Fibroblast of lung (primary cell): ENCODE measurements at regions not wholly inside any gene's neighbourhood (a gene's known extent, or its start where the extent isn't known, plus 50 kb on each side); places are given as distances from the start of the nearest gene placed in this dataset.

Experiments used
- DNase-seq, 2 donors: peaks; one replicate each; pipeline versions ENCODE4 v3.0.0 to v3.0.0-alpha.2; 2010; ENCODE audit warnings: low read depth in 2 of 2
- H2AFZ ChIP-seq: 2 replicates; pipeline ENCODE4 v1.5.1; 2012; ENCODE audit warnings: low read length, control low read depth, inconsistent platforms
- H3K27ac ChIP-seq: 2 replicates; pipeline ENCODE4 v1.5.1; 2011; ENCODE audit warnings: low read length, control low read depth; ENCODE audit not compliant: insufficient read depth
- H3K27me3 ChIP-seq: 2 replicates; pipeline ENCODE4 v1.5.1; 2011; ENCODE audit warnings: mild to moderate bottlenecking, low read length; ENCODE audit not compliant: control insufficient read depth, insufficient read depth
- H3K36me3 ChIP-seq: 2 replicates; pipeline ENCODE4 v1.5.1; 2011; ENCODE audit warnings: low read length; ENCODE audit not compliant: control insufficient read depth, insufficient read depth
- H3K4me1 ChIP-seq: 2 replicates; pipeline ENCODE4 v1.5.1; 2011; ENCODE audit warnings: low read length; ENCODE audit not compliant: control insufficient read depth, insufficient read depth; ENCODE audit errors: extremely low read depth
- H3K4me2 ChIP-seq: 2 replicates; pipeline ENCODE4 v1.5.1; 2011; ENCODE audit warnings: low read length, control low read depth; ENCODE audit not compliant: insufficient read depth; ENCODE audit errors: extremely low read depth
- H3K4me3 ChIP-seq, 4 experiments: fragments of 200-600 bp in 1 of 4; sonication (generic) in 1 of 4; replicated peaks in 1 of 4; 2 replicates each; pipeline ENCODE4 v1.5.1; 2011 to 2016; ENCODE audit warnings: low read length in 4 of 4, low read depth in 3 of 4, mild to moderate bottlenecking in 3 of 4, control low read depth in 2 of 4, inconsistent platforms in 1 of 4, mixed read lengths in 1 of 4; ENCODE audit not compliant: insufficient read depth in 1 of 4; ENCODE audit errors: control extremely low read depth in 1 of 4
- H3K79me2 ChIP-seq: 2 replicates; pipeline ENCODE4 v1.5.1; 2012; ENCODE audit warnings: mild to moderate bottlenecking, low read length, inconsistent platforms; ENCODE audit not compliant: control insufficient read depth, insufficient read depth
- H3K9ac ChIP-seq: 2 replicates; pipeline ENCODE4 v1.5.1; 2011; ENCODE audit warnings: mild to moderate bottlenecking, low read length, control low read depth; ENCODE audit not compliant: insufficient read depth
- H3K9me3 ChIP-seq: 2 replicates; pipeline ENCODE4 v1.5.1; 2012; ENCODE audit warnings: low read depth, low read length; ENCODE audit not compliant: control insufficient read depth, insufficient read depth
- H4K20me1 ChIP-seq: 2 replicates; pipeline ENCODE4 v1.5.1; 2011; ENCODE audit warnings: low read length; ENCODE audit not compliant: control insufficient read depth, insufficient read depth; ENCODE audit errors: extremely low read depth
- CTCF ChIP-seq, 2 donors: IDR thresholded peaks in 1 of 2; conservative IDR thresholded peaks in 1 of 2; 1 replicate in 1 of 2; 2 replicates in 1 of 2; pipeline ENCODE4 v1.5.1; 2011 to 2012; ENCODE audit warnings: low read length in 2 of 2, control low read depth in 1 of 2, inconsistent platforms in 1 of 2, low read depth in 1 of 2, mild to moderate bottlenecking in 1 of 2
- EZH2 ChIP-seq: IDR thresholded peaks from 2 replicates; pipeline ENCODE4 v1.5.1; 2012; ENCODE audit warnings: low read length, control low read depth, mild to moderate bottlenecking; ENCODE audit errors: missing control alignments

- Histone ChIP-seq H3K27ac (no peak overlapping the region), H3K36me3 (no peaks in the 10 kb centered on the region), H4K20me1 (no peaks in the 10 kb centered on the region), H3K4me1 (no peaks in the 10 kb centered on the region), H3K4me3 (no peak overlapping the region), H3K9ac (no peak overlapping the region), H3K4me2 (no peak overlapping the region), H3K27me3 (no peaks in the 10 kb centered on the region), H2AFZ (no peak overlapping the region), H3K79me2 (no peaks in the 10 kb centered on the region), H3K9me3 (no peaks in the 10 kb centered on the region)
- TF ChIP-seq CTCF (conservative IDR thresholded peaks at IDR 0.05 in 1 of 2, IDR thresholded peaks at IDR 0.05 in 1 of 2; ENCODE audit: low read depth in 1 of 2, low read length in 2 of 2): no peak
- no peak for TF ChIP-seq EZH2
- no peak for DNase-seq
Observed at GRCh38 chr6:170058878-170059485, 231.9 kb downstream of the DLL1 start.

GRCh38 chr6:170057961-170058877 is 232.7 kb downstream of the DLL1 start:
- H3K27ac ChIP-seq: no peak overlapping the region
- no peak overlapping the region for H3K9ac ChIP-seq
- no peak overlapping the region for H3K4me2 ChIP-seq
- no peak for TF ChIP-seq EZH2
- no peak for TF ChIP-seq CTCF (conservative IDR thresholded peaks at IDR 0.05 in 1 of 2, IDR thresholded peaks at IDR 0.05 in 1 of 2; ENCODE audit: low read depth in 1 of 2, low read length in 2 of 2)
- H3K4me3 ChIP-seq: no peak overlapping the region
- H4K20me1 ChIP-seq: no peaks in the 10 kb centered on the region
- DNase-seq: no peak
- H2AFZ ChIP-seq: no peak overlapping the region
- H3K79me2 ChIP-seq: no peaks in the 10 kb centered on the region
- no peaks in the 10 kb centered on the region for H3K4me1 ChIP-seq
- H3K36me3 ChIP-seq: no peaks in the 10 kb centered on the region
- H3K27me3 ChIP-seq: no peaks in the 10 kb centered on the region
- no peaks in the 10 kb centered on the region for H3K9me3 ChIP-seq

- Histone ChIP-seq H3K4me1 (no peaks in the 10 kb centered on the region), H2AFZ (no peak overlapping the region), H3K9ac (no peak overlapping the region), H3K36me3 (no peaks in the 10 kb centered on the region), H3K4me3 (no peak overlapping the region), H3K27me3 (no peaks in the 10 kb centered on the region), H3K4me2 (no peak overlapping the region), H3K9me3 (no peaks in the 10 kb centered on the region), H3K27ac (no peak overlapping the region), H4K20me1 (no peaks in the 10 kb centered on the region), H3K79me2 (no peaks in the 10 kb centered on the region)
- no peak for DNase-seq
- TF ChIP-seq EZH2 (no peak), CTCF (conservative IDR thresholded peaks at IDR 0.05 in 1 of 2, IDR thresholded peaks at IDR 0.05 in 1 of 2; ENCODE audit: low read depth in 1 of 2, low read length in 2 of 2) (no peak)
Observed at GRCh38 chr6:170057034-170057734, 233.7 kb downstream of the DLL1 start.
